Naive B cell (primary cell): ENCODE measurements at regions not wholly inside any gene's neighbourhood (a gene's known extent, or its start where the extent isn't known, plus 50 kb on each side); places are given as distances from the start of the nearest gene placed in this dataset.

Source experiments
- ATAC-seq, 2 donors: fragments of 150-1000 bp; cut with Tn5 transposase; 2 replicates each; pipeline ENCODE4 v1.10.0; 2021; ENCODE audit warnings: low read depth in 2 of 2, mild to moderate bottlenecking in 2 of 2, moderate library complexity in 2 of 2
- DNase-seq: peaks from one replicate; pipeline ENCODE4 v3.0.0; 2022
- H3K27ac Mint-ChIP-seq, 6 donors: one replicate each; pipeline ENCODE4 v1.8.0; 2020 to 2022; ENCODE audit warnings: mild to moderate bottlenecking in 6 of 6, mixed read lengths in 6 of 6, moderate library complexity in 5 of 6, inconsistent platforms in 2 of 6
- H3K27me3 Mint-ChIP-seq, 3 donors: one replicate each; pipeline ENCODE4 v1.8.0; 2021 to 2022; ENCODE audit warnings: mixed read lengths in 3 of 3, mild to moderate bottlenecking in 1 of 3
- H3K36me3 Mint-ChIP-seq, 2 donors: one replicate each; pipeline ENCODE4 v1.8.0; 2020 to 2022; ENCODE audit warnings: mixed read lengths in 2 of 2, inconsistent platforms in 1 of 2, mild to moderate bottlenecking in 1 of 2
- H3K4me1 Mint-ChIP-seq, 3 donors: one replicate each; pipeline ENCODE4 v1.8.0; 2020 to 2022; ENCODE audit warnings: mixed read lengths in 3 of 3, inconsistent platforms in 1 of 3, mild to moderate bottlenecking in 1 of 3, moderate library complexity in 1 of 3
- H3K4me3 Mint-ChIP-seq, 8 donors: one replicate each; pipeline ENCODE4 v1.8.0; 2020 to 2022; ENCODE audit warnings: mild to moderate bottlenecking in 8 of 8, mixed read lengths in 8 of 8, moderate library complexity in 8 of 8, inconsistent platforms in 2 of 8
- H3K9me3 Mint-ChIP-seq, 7 donors: one replicate each; pipeline ENCODE4 v1.8.0; 2020 to 2022; ENCODE audit warnings: mixed read lengths in 7 of 7, mild to moderate bottlenecking in 5 of 7, inconsistent platforms in 2 of 7, moderate library complexity in 1 of 7

GRCh38 chr10:83921984-83922860 is 217.1 kb upstream of the GHITM start:
- no peak overlapping the region for H3K27ac Mint-ChIP-seq
- no peak for DNase-seq
- peaks cover 0 to 8% (median 8%) of the 10 kb centered on the region in 3 donors for H3K27me3 Mint-ChIP-seq
- H3K36me3 Mint-ChIP-seq, result no peaks in the 10 kb centered on the region
- peaks cover 0 to 3% (median 0%) of the 10 kb centered on the region in 7 donors for H3K9me3 Mint-ChIP-seq
- no peak for ATAC-seq
- H3K4me3 Mint-ChIP-seq, result no peak overlapping the region
- no peaks in the 10 kb centered on the region for H3K4me1 Mint-ChIP-seq

GRCh38 chr10:83925133-83925532 is 214.2 kb upstream of the GHITM start:
- ATAC-seq, result no peak
- Mint-ChIP-seq H3K4me3 (no peak overlapping the region), H3K27ac (no peak overlapping the region), H3K9me3 (peaks cover 0 to 3% (median 0%) of the 10 kb centered on the region in 7 donors), H3K27me3 (peaks cover 6 to 8% (median 8%) of the 10 kb centered on the region in 3 donors), H3K36me3 (no peaks in the 10 kb centered on the region), H3K4me1 (no peaks in the 10 kb centered on the region)
- no peak for DNase-seq

- peaks cover 0 to 3% (median 0%) of the 10 kb centered on the region in 7 donors for H3K9me3 Mint-ChIP-seq
- DNase-seq (no peak), ATAC-seq (no peak)
- no peak overlapping the region for H3K27ac Mint-ChIP-seq
- no peaks in the 10 kb centered on the region for H3K4me1 Mint-ChIP-seq
- no peak overlapping the region for H3K4me3 Mint-ChIP-seq
- no peaks in the 10 kb centered on the region for H3K36me3 Mint-ChIP-seq
- H3K27me3 Mint-ChIP-seq, result peaks cover 6 to 8% (median 8%) of the 10 kb centered on the region in 3 donors
Observed at GRCh38 chr10:83926606-83927005, 212.7 kb upstream of the GHITM start.

- no peak for DNase-seq
- Mint-ChIP-seq H3K4me1 (no peaks in the 10 kb centered on the region), H3K27ac (no peak overlapping the region), H3K27me3 (peaks cover 6 to 8% (median 8%) of the 10 kb centered on the region in 3 donors), H3K9me3 (peaks cover 0 to 3% (median 0%) of the 10 kb centered on the region in 7 donors), H3K4me3 (no peak overlapping the region), H3K36me3 (no peaks in the 10 kb centered on the region)
- no peak for ATAC-seq
Observed at GRCh38 chr10:83927166-83927565, 212.1 kb upstream of the GHITM start.

- Mint-ChIP-seq H3K4me3 (no peak overlapping the region), H3K36me3 (no peaks in the 10 kb centered on the region), H3K27ac (no peak overlapping the region), H3K4me1 (no peaks in the 10 kb centered on the region), H3K27me3 (peaks cover 0 to 6% (median 6%) of the 10 kb centered on the region in 3 donors), H3K9me3 (peaks cover 0 to 4% (median 0%) of the 10 kb centered on the region in 7 donors)
- ATAC-seq, result no peak
- no peak for DNase-seq
Observed at GRCh38 chr10:83929399-83929798, 209.9 kb upstream of the GHITM start.

GRCh38 chr10:83931669-83932068 is 207.6 kb upstream of the GHITM start:
- H3K4me3 Mint-ChIP-seq, result no peak overlapping the region
- peaks cover 0 to 4% (median 0%) of the 10 kb centered on the region in 7 donors for H3K9me3 Mint-ChIP-seq
- no peak for ATAC-seq

GRCh38 chr10:83932245-83932644 is 207.1 kb upstream of the GHITM start:
- DNase-seq (no peak), ATAC-seq (no peak)
- Mint-ChIP-seq H3K36me3 (no peaks in the 10 kb centered on the region), H3K27ac (no peak overlapping the region), H3K9me3 (peaks cover 0 to 2% (median 0%) of the 10 kb centered on the region in 7 donors), H3K4me1 (no peaks in the 10 kb centered on the region), H3K27me3 (peaks cover 0 to 6% (median 0%) of the 10 kb centered on the region in 3 donors), H3K4me3 (no peak overlapping the region)

More at GRCh38 chr10:83931669-83932068, 207.6 kb upstream of the GHITM start:
- H3K36me3 Mint-ChIP-seq, result no peaks in the 10 kb centered on the region
- peaks cover 0 to 6% (median 0%) of the 10 kb centered on the region in 3 donors for H3K27me3 Mint-ChIP-seq
- H3K27ac Mint-ChIP-seq, result no peak overlapping the region
- H3K4me1 Mint-ChIP-seq, result no peaks in the 10 kb centered on the region
- no peak for DNase-seq

GRCh38 chr10:83934062-83934461 is 205.2 kb upstream of the GHITM start:
- H3K4me3 Mint-ChIP-seq, result no peak overlapping the region
- H3K4me1 Mint-ChIP-seq, result no peaks in the 10 kb centered on the region
- no peak overlapping the region for H3K27ac Mint-ChIP-seq
- H3K27me3 Mint-ChIP-seq, result peaks cover 0 to 11% (median 0%) of the 10 kb centered on the region in 3 donors
- no peak for ATAC-seq
- H3K36me3 Mint-ChIP-seq, result no peaks in the 10 kb centered on the region
- H3K9me3 Mint-ChIP-seq, result peaks cover 0 to 2% (median 0%) of the 10 kb centered on the region in 7 donors
- DNase-seq, result no peak

- ATAC-seq (no peak), DNase-seq (no peak)
- Mint-ChIP-seq H3K9me3 (peaks cover 0 to 2% (median 0%) of the 10 kb centered on the region in 7 donors), H3K4me3 (no peak overlapping the region), H3K36me3 (no peaks in the 10 kb centered on the region), H3K4me1 (no peaks in the 10 kb centered on the region), H3K27me3 (peaks cover 0 to 6% (median 0%) of the 10 kb centered on the region in 3 donors), H3K27ac (no peak overlapping the region)
Observed at GRCh38 chr10:83934641-83935338, 204.5 kb upstream of the GHITM start.

- Mint-ChIP-seq H3K4me3 (no peak overlapping the region), H3K4me1 (no peaks in the 10 kb centered on the region), H3K27me3 (peaks cover 0 to 6% (median 0%) of the 10 kb centered on the region in 3 donors), H3K9me3 (peaks cover 0 to 2% (median 0%) of the 10 kb centered on the region in 7 donors), H3K27ac (no peak overlapping the region), H3K36me3 (no peaks in the 10 kb centered on the region)
- no peak for ATAC-seq
- no peak for DNase-seq
Observed at GRCh38 chr10:83935339-83935736, 204.0 kb upstream of the GHITM start.

- Mint-ChIP-seq H3K4me3 (no peak overlapping the region), H3K36me3 (no peaks in the 10 kb centered on the region), H3K4me1 (no peaks in the 10 kb centered on the region), H3K9me3 (peaks cover 0 to 2% (median 0%) of the 10 kb centered on the region in 7 donors), H3K27ac (no peak overlapping the region), H3K27me3 (peaks cover 0 to 6% (median 0%) of the 10 kb centered on the region in 3 donors)
- ATAC-seq (no peak), DNase-seq (no peak)
Observed at GRCh38 chr10:83935911-83936310, 203.4 kb upstream of the GHITM start.

GRCh38 chr10:83937161-83937560 is 202.1 kb upstream of the GHITM start:
- Mint-ChIP-seq H3K27ac (no peak overlapping the region), H3K4me3 (no peak overlapping the region), H3K9me3 (peaks cover 0 to 2% (median 0%) of the 10 kb centered on the region in 7 donors), H3K27me3 (peaks cover 0 to 6% (median 0%) of the 10 kb centered on the region in 3 donors), H3K4me1 (no peaks in the 10 kb centered on the region), H3K36me3 (no peaks in the 10 kb centered on the region)
- no peak for DNase-seq
- ATAC-seq, result no peak

GRCh38 chr10:83937826-83938225 is 201.5 kb upstream of the GHITM start:
- no peaks in the 10 kb centered on the region for H3K4me1 Mint-ChIP-seq

More at GRCh38 chr10:83937826-83938225, 201.5 kb upstream of the GHITM start:
- Mint-ChIP-seq H3K4me3 (no peak overlapping the region), H3K9me3 (peaks cover 0 to 2% (median 0%) of the 10 kb centered on the region in 7 donors), H3K36me3 (no peaks in the 10 kb centered on the region), H3K27ac (no peak overlapping the region), H3K27me3 (peaks cover 0 to 7% (median 2%) of the 10 kb centered on the region in 3 donors)
- DNase-seq (no peak), ATAC-seq (no peak)
